ENCODE measurements at regions not wholly inside any gene's neighbourhood (a gene's known extent, or its start where the extent isn't known, plus 50 kb on each side); places are given as distances from the start of the nearest gene placed in this dataset.

- TF ChIP-seq, protein P1, sequence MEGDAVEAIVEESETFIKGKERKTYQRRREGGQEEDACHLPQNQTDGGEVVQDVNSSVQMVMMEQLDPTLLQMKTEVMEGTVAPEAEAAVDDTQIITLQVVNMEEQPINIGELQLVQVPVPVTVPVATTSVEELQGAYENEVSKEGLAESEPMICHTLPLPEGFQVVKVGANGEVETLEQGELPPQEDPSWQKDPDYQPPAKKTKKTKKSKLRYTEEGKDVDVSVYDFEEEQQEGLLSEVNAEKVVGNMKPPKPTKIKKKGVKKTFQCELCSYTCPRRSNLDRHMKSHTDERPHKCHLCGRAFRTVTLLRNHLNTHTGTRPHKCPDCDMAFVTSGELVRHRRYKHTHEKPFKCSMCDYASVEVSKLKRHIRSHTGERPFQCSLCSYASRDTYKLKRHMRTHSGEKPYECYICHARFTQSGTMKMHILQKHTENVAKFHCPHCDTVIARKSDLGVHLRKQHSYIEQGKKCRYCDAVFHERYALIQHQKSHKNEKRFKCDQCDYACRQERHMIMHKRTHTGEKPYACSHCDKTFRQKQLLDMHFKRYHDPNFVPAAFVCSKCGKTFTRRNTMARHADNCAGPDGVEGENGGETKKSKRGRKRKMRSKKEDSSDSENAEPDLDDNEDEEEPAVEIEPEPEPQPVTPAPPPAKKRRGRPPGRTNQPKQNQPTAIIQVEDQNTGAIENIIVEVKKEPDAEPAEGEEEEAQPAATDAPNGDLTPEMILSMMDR (IDR thresholded peaks at IDR 0.05), result no peak
- no peak for TF ChIP-seq ZFX (IDR thresholded peaks at IDR 0.05; ENCODE audit: borderline replicate concordance)
These were observed 73.3 kb upstream of the ATP10B start for GRCh38 chr5:160925281-160925680.

Data from 22Rv1 (cell line).